ENCODE measurements at regions not wholly inside any gene's neighbourhood (a gene's known extent, or its start where the extent isn't known, plus 50 kb on each side); places are given as distances from the start of the nearest gene placed in this dataset.

DNA sequence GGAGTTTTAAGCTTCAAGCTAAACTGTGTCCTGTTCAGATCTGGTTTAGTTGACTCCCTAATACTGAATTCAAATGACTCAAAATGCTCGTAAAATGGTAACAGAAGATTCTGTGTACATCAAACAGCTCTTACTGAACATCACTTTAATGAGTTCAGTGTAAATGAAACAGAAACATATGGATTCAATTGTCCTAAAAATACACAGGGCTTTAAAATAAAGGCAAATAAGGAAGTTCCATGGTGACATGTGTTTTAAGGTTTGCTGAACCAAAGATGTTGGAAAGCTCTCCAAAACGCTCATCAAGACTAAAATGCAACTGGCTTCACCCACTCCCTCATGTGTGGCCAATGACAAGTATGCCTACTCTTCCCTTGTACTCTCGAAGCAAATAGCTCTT is 340.0 kb upstream of the PIK3R1 start:
- TF ChIP-seq POLR2AphosphoS5 (IDR thresholded peaks at IDR 0.05; ENCODE audit: low read depth, low read length), result no peak
- no peak for TF ChIP-seq TAF1 (IDR thresholded peaks at IDR 0.05; ENCODE audit: borderline replicate concordance, insufficient read depth, low read length)
- TF ChIP-seq SIN3A (IDR thresholded peaks at IDR 0.05; ENCODE audit: borderline replicate concordance, insufficient read depth, low read length), result no peak
- TF ChIP-seq, protein P1, sequence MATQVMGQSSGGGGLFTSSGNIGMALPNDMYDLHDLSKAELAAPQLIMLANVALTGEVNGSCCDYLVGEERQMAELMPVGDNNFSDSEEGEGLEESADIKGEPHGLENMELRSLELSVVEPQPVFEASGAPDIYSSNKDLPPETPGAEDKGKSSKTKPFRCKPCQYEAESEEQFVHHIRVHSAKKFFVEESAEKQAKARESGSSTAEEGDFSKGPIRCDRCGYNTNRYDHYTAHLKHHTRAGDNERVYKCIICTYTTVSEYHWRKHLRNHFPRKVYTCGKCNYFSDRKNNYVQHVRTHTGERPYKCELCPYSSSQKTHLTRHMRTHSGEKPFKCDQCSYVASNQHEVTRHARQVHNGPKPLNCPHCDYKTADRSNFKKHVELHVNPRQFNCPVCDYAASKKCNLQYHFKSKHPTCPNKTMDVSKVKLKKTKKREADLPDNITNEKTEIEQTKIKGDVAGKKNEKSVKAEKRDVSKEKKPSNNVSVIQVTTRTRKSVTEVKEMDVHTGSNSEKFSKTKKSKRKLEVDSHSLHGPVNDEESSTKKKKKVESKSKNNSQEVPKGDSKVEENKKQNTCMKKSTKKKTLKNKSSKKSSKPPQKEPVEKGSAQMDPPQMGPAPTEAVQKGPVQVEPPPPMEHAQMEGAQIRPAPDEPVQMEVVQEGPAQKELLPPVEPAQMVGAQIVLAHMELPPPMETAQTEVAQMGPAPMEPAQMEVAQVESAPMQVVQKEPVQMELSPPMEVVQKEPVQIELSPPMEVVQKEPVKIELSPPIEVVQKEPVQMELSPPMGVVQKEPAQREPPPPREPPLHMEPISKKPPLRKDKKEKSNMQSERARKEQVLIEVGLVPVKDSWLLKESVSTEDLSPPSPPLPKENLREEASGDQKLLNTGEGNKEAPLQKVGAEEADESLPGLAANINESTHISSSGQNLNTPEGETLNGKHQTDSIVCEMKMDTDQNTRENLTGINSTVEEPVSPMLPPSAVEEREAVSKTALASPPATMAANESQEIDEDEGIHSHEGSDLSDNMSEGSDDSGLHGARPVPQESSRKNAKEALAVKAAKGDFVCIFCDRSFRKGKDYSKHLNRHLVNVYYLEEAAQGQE (IDR thresholded peaks at IDR 0.05; ENCODE audit: insufficient read depth in 1 of 2, low read depth in 2 of 2, low read length in 2 of 2), result no peak
- no peak for TF ChIP-seq FOXP2 (optimal IDR thresholded peaks at IDR 0.05; ENCODE audit: borderline replicate concordance, extremely low read depth, extremely low read length, insufficient read depth)

Data from PFSK-1 (cell line).